K562 (cell line): ENCODE measurements at regions not wholly inside any gene's neighbourhood (a gene's known extent, or its start where the extent isn't known, plus 50 kb on each side); places are given as distances from the start of the nearest gene placed in this dataset.

Experiments
- ATAC-seq: fragments of 200-7000 bp; cut with Tn5 transposase; 3 replicates; pipeline ENCODE4 v1.9.1; 2020; ENCODE audit warnings: moderate library complexity
- BruUV-seq: library from RNA; stranded (reverse); fragments of 400-500 nt; replicated peaks from 2 replicates; lab custom pipeline; 2021; lab: Mats Ljungman, UMichigan
- CTCF ChIA-PET: fragments of 300-600 bp; formaldehyde crosslinking; extraction: SDS; loops from one replicate; lab custom pipeline; 2021; ENCODE audit warnings: low intra/inter-chr PET ratio; lab: Yijun Ruan, JAX
- POLR2A ChIA-PET: fragments of 300-600, 350-650 bp; sonication (Branson Sonifier 250); formaldehyde crosslinking; extraction: SDS; loops from one replicate; lab custom pipeline; 2021; ENCODE audit warnings: antibody characterized with exemption, inconsistent platforms; lab: Yijun Ruan, JAX
- DNase-seq, 4 experiments: peaks; one replicate each; pipeline versions ENCODE4 v3.0.0 to v3.0.0-alpha.2; 2011 to 2018; ENCODE audit warnings: low spot score in 3 of 4, mixed read lengths in 3 of 4; ENCODE audit errors: extremely low read depth in 1 of 4
- FAIRE-seq: peaks from 2 replicates; lab custom pipeline; 2011; peaks lifted over from hg19 to GRCh38; lab: Jason Lieb, UNC
- H2AFZ ChIP-seq: 2 replicates; pipeline ENCODE4 v1.6.0; 2011; ENCODE audit warnings: low read depth, low read length, control low read depth, inconsistent platforms
- H3K27ac ChIP-seq: fragments of 200-600 bp; 3 replicates; pipeline ENCODE4 v1.8.0; 2011; ENCODE audit warnings: low read depth, mild to moderate bottlenecking, control low read depth, inconsistent platforms, low read length, moderate library complexity, mixed read lengths; ENCODE audit errors: extremely low read depth
- H3K27me3 ChIP-seq, 2 experiments: fragments of 300-600 bp in 1 of 2; 2 replicates in 1 of 2; 3 replicates in 1 of 2; pipeline versions ENCODE4 v1.6.0 to v1.8.0; 2011; ENCODE audit warnings: inconsistent platforms in 2 of 2, low read length in 2 of 2, mild to moderate bottlenecking in 1 of 2, mixed read lengths in 1 of 2, moderate library complexity in 1 of 2; ENCODE audit not compliant: control insufficient read depth in 2 of 2, insufficient read depth in 2 of 2
- H3K36me3 ChIP-seq: fragments of 300-600 bp; 3 replicates; pipeline ENCODE4 v1.8.0; 2011; ENCODE audit warnings: mild to moderate bottlenecking, low read length, inconsistent platforms; ENCODE audit not compliant: control insufficient read depth, insufficient read depth
- H3K4me1 ChIP-seq, 2 experiments: fragments of 200-600 bp in 1 of 2; replicated peaks in 1 of 2; 2 replicates in 1 of 2; 3 replicates in 1 of 2; pipeline versions ENCODE4 v1.5.1 to v1.8.0; 2011; ENCODE audit warnings: inconsistent platforms in 2 of 2, low read length in 2 of 2, mild to moderate bottlenecking in 1 of 2, mixed read lengths in 1 of 2, moderate library complexity in 1 of 2; ENCODE audit not compliant: control insufficient read depth in 2 of 2, insufficient read depth in 2 of 2
- H3K4me2 ChIP-seq: 2 replicates; pipeline ENCODE4 v1.6.1; 2011; ENCODE audit warnings: low read length, control low read depth, inconsistent platforms, mixed read lengths; ENCODE audit not compliant: insufficient read depth
- H3K4me3 ChIP-seq: fragments of 200-600 bp; sonication (generic), shearing (Covaris generic); 2 replicates; pipeline ENCODE4 v1.5.1; 2016; ENCODE audit warnings: control low read depth, inconsistent platforms
- H3K79me2 ChIP-seq: fragments of 200-600 bp; 3 replicates; pipeline ENCODE4 v1.8.0; 2011; ENCODE audit warnings: low read length, inconsistent platforms; ENCODE audit not compliant: control insufficient read depth, insufficient read depth
- H3K9ac ChIP-seq, 2 experiments: 2 replicates each; pipeline versions ENCODE4 v1.6.0 to v1.6.1; 2011; ENCODE audit warnings: low read depth in 2 of 2, low read length in 2 of 2, control low read depth in 1 of 2, inconsistent platforms in 1 of 2, mild to moderate bottlenecking in 1 of 2, mixed read lengths in 1 of 2; ENCODE audit not compliant: insufficient read depth in 1 of 2
- H3K9me1 ChIP-seq: one replicate; pipeline ENCODE4 v1.6.0; 2011; ENCODE audit warnings: inconsistent platforms, mild to moderate bottlenecking, low read length, moderate library complexity; ENCODE audit not compliant: control insufficient read depth, insufficient read depth
- H3K9me3 ChIP-seq: replicated peaks from 2 replicates; pipeline ENCODE4 v1.5.1; 2011; ENCODE audit warnings: low read depth, low read length, inconsistent platforms; ENCODE audit not compliant: control insufficient read depth, insufficient read depth
- H4K20me1 ChIP-seq: replicated peaks from 2 replicates; pipeline ENCODE4 v1.6.1; 2011; ENCODE audit warnings: low read length, inconsistent platforms, mixed read lengths; ENCODE audit not compliant: control insufficient read depth, insufficient read depth
- CREBBP ChIP-seq: IDR thresholded peaks from one replicate; pipeline ENCODE4 v1.6.1; 2012; ENCODE audit warnings: low read depth, mild to moderate bottlenecking, control low read depth, inconsistent platforms, low read length
- DIDO1 ChIP-seq: fragments of 450-650 bp; IDR thresholded peaks from 2 replicates; pipeline ENCODE4 v1.6.1; 2016; ENCODE audit warnings: low read depth, missing biosample characterization, missing genetic modification characterization
- HNRNPH1 ChIP-seq: fragments of 200-400 bp; formaldehyde crosslinking; optimal IDR thresholded peaks from 2 replicates; pipeline ENCODE3; 2017; ENCODE audit warnings: low read depth, mild to moderate bottlenecking, low read length, moderate library complexity
- KAT7 ChIP-seq: sonication (generic); formaldehyde crosslinking; IDR thresholded peaks from 2 replicates; pipeline ENCODE4 v1.8.0; 2022; ENCODE audit warnings: missing genetic modification reagents, mild to moderate bottlenecking, borderline replicate concordance
- MCM2 ChIP-seq: fragments of 450-650 bp; IDR thresholded peaks from 2 replicates; pipeline ENCODE4 v1.6.1; 2017; ENCODE audit warnings: low read depth, mild to moderate bottlenecking
- MCM3 ChIP-seq: fragments of 450-650 bp; IDR thresholded peaks from 2 replicates; pipeline ENCODE4 v1.6.1; 2016
- MYBL2 ChIP-seq, 2 experiments: fragments of 450-650 bp in 1 of 2; sonication (generic) in 1 of 2; formaldehyde crosslinking in 1 of 2; IDR thresholded peaks; 2 replicates each; pipeline versions ENCODE4 v1.6.1 to v1.8.1; 2017 to 2022; ENCODE audit warnings: borderline replicate concordance in 1 of 2, inconsistent platforms in 1 of 2, low read depth in 1 of 2, mild to moderate bottlenecking in 1 of 2, missing genetic modification reagents in 1 of 2, moderate library complexity in 1 of 2
- NCOR1 ChIP-seq: fragments of 450-650 bp; IDR thresholded peaks from 2 replicates; pipeline ENCODE4 v1.6.1; 2016; ENCODE audit warnings: mild to moderate bottlenecking, moderate library complexity
- PHF20 ChIP-seq: fragments of 450-650 bp; IDR thresholded peaks from 2 replicates; pipeline ENCODE4 v1.6.1; 2018; ENCODE audit not compliant: partially characterized antibody
- PRMT5 ChIP-seq: sonication (generic); formaldehyde crosslinking; IDR thresholded peaks from 2 replicates; pipeline ENCODE4 v1.5.0; 2020; ENCODE audit warnings: missing genetic modification reagents
- SMARCB1 ChIP-seq: IDR thresholded peaks from 2 replicates; pipeline ENCODE4 v1.6.1; 2011; ENCODE audit warnings: improper control_type of control experiment, low read depth; ENCODE audit not compliant: insufficient read length
- TCF7L2 ChIP-seq: fragments of 150-350 bp; IDR thresholded peaks from 2 replicates; pipeline ENCODE4 v1.6.1; 2016; ENCODE audit warnings: low read depth, mild to moderate bottlenecking, low read length, moderate library complexity
- ZNF133 ChIP-seq: fragments of 250-450 bp; sonication (Bioruptor Pico); IDR thresholded peaks from 2 replicates; pipeline ENCODE4 v1.4.0; 2020; ENCODE audit warnings: mild to moderate bottlenecking
- ZNF197 ChIP-seq: fragments of 200-800 bp; sonication (Bioruptor generic); IDR thresholded peaks from 2 replicates; pipeline ENCODE4 v1.6.1; 2016; ENCODE audit warnings: low read depth, missing genetic modification characterization, missing compliant biosample characterization
- ZNF507 ChIP-seq: conservative IDR thresholded peaks from 2 replicates; pipeline ENCODE4 v1.6.1; 2017; ENCODE audit warnings: missing genetic modification characterization, missing compliant biosample characterization
- ZNF57 ChIP-seq: fragments of 450-650 bp; formaldehyde crosslinking; IDR thresholded peaks from 2 replicates; pipeline ENCODE4 v1.4.0; 2020; ENCODE audit warnings: mild to moderate bottlenecking, moderate library complexity
- ZNF583 ChIP-seq: fragments of 250-450 bp; sonication (Bioruptor Pico); IDR thresholded peaks from 2 replicates; pipeline ENCODE4 v1.4.0; 2020
- WGBS: fragments of 100-300 bp; shearing (Covaris generic); methylation state at CpG from one replicate; pipeline ENCODE4 v1.1.6; 2016; ENCODE audit warnings: low coverage, mixed read lengths; ENCODE audit not compliant: insufficient coverage; ENCODE audit errors: missing lambda C conversion rate; 5-methylcytosine and 5-hydroxymethylcytosine counted together
- in situ Hi-C: fragments of 300-500 bp; cut with MboI; formaldehyde crosslinking; loops from 4 replicates; pipeline ENCODE4 v1.15.0; 2018; ENCODE audit warnings: inconsistent platforms, mixed read lengths
- intact Hi-C: fragments of 100-400 bp; cut with micrococcal nuclease; formaldehyde crosslinking; loops from 2 replicates; pipeline ENCODE4 v1.14.2; 2022
- TF ChIP-seq, protein P1 (sequence below): fragments of 450-650 bp; IDR thresholded peaks from one replicate; pipeline ENCODE4 v1.6.1; 2018; ENCODE audit warnings: mild to moderate bottlenecking, moderate library complexity; ENCODE audit not compliant: partially characterized antibody

DNA sequence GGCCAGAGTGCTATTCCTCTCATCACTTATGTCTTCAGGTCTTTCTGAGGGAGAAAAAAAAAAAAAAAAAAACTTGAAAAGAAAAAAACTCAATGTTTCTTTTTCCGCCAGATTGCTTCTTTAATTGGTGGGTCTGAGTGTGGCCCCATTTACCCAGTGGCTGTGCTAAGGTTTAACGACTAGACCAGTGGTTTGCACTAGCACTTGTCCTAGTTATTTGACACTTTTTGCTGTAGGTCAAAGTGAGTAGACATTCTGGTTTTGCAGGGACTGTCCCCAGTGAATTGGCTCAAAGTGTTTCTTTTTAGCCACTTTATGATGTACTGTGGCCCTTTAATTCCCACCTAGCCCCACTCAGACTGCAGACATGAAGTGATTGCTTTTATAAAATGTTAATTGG, 273.3 kb downstream of the PTEN start:
- Histone ChIP-seq H3K36me3 (no peaks in the 10 kb centered on the region), H2AFZ (no peak overlapping the region), H3K79me2 (no peaks in the 10 kb centered on the region), H3K4me2 (no peak overlapping the region), H3K9me3 (no peaks in the 10 kb centered on the region), H3K4me1 (no peaks in the 10 kb centered on the region), H3K27ac (no peak overlapping the region), H3K9me1 (no peaks in the 10 kb centered on the region), H3K4me3 (no peak overlapping the region), H3K9ac (no peak overlapping the region), H4K20me1 (no peaks in the 10 kb centered on the region), H3K27me3 (no peaks in the 10 kb centered on the region)
- TF ChIP-seq, protein P1, sequence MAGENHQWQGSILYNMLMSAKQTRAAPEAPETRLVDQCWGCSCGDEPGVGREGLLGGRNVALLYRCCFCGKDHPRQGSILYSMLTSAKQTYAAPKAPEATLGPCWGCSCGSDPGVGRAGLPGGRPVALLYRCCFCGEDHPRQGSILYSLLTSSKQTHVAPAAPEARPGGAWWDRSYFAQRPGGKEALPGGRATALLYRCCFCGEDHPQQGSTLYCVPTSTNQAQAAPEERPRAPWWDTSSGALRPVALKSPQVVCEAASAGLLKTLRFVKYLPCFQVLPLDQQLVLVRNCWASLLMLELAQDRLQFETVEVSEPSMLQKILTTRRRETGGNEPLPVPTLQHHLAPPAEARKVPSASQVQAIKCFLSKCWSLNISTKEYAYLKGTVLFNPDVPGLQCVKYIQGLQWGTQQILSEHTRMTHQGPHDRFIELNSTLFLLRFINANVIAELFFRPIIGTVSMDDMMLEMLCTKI, result no peak
- TF ChIP-seq MYBL2 (IDR thresholded peaks at IDR 0.05; ENCODE audit: low read depth) (no peak), MYBL2 (CRISPR knock-in tag; IDR thresholded peaks at IDR 0.05; ENCODE audit: borderline replicate concordance) (no peak), SMARCB1 (no peak), ZNF507 (no peak), TCF7L2 (no peak), PHF20 (no peak), NCOR1 (no peak), HNRNPH1 (no peak), PRMT5 (no peak), ZNF57 (no peak), ZNF583 (CRISPR knock-in tag) (no peak), KAT7 (no peak), MCM2 (no peak), ZNF133 (no peak), CREBBP (no peak), MCM3 (no peak), DIDO1 (no peak), ZNF197 (CRISPR knock-in tag) (no peak)
- POLR2A ChIA-PET, result no interaction called here
- DNase-seq (no peak), FAIRE-seq (no peak), ATAC-seq (no peak)
- in situ Hi-C loops, result no loop called here
- intact Hi-C loops, result no loop called here
- CTCF ChIA-PET, result no interaction called here
- WGBS, result 0% methylated on average over 1 of the region's 2 CpGs
- no TSS peak for BruUV-seq
